Mesodermal cell (in vitro differentiated cells): ENCODE measurements at regions not wholly inside any gene's neighbourhood (a gene's known extent, or its start where the extent isn't known, plus 50 kb on each side); places are given as distances from the start of the nearest gene placed in this dataset.

Experiments used
- H3K27ac ChIP-seq: 2 replicates; pipeline ENCODE4 v1.7.0; 2013; ENCODE audit warnings: mild to moderate bottlenecking, low read depth, low read length, moderate library complexity; ENCODE audit not compliant: severe bottlenecking
- H3K36me3 ChIP-seq: 2 replicates; pipeline ENCODE4 v1.7.1; 2013; ENCODE audit warnings: mild to moderate bottlenecking, low read length, moderate library complexity; ENCODE audit not compliant: control insufficient read depth, insufficient read depth
- H3K4me1 ChIP-seq: one replicate; pipeline ENCODE4 v1.7.1; 2013; ENCODE audit warnings: mild to moderate bottlenecking, low read length; ENCODE audit not compliant: insufficient read depth, control insufficient read depth, poor library complexity, severe bottlenecking
- H3K4me3 ChIP-seq: 2 replicates; pipeline ENCODE4 v1.7.0; 2013; ENCODE audit warnings: low read length, control low read depth, mild to moderate bottlenecking; ENCODE audit not compliant: insufficient read depth, poor library complexity, severe bottlenecking; ENCODE audit errors: extremely low read depth
- H3K9me3 ChIP-seq: 2 replicates; pipeline ENCODE4 v1.7.1; 2013; ENCODE audit warnings: mild to moderate bottlenecking, low read length, moderate library complexity; ENCODE audit not compliant: control insufficient read depth
- WGBS, 2 experiments: methylation state at CpG; one replicate each; pipeline ENCODE4 v1.1.5; 2013; ENCODE audit warnings: missing lambda C conversion rate in 2 of 2; ENCODE audit not compliant: insufficient coverage in 2 of 2; 5-methylcytosine and 5-hydroxymethylcytosine counted together

- 88% methylated on average over 1 of the region's 1 CpG; no CpG with 5 or more reads in 1 of the 2 experiments for WGBS, 2 experiments
- no peaks in the 10 kb centered on the region for H3K36me3 ChIP-seq
- H3K4me3 ChIP-seq: no peak overlapping the region
- no peaks in the 10 kb centered on the region for H3K4me1 ChIP-seq
- H3K27ac ChIP-seq: no peak overlapping the region
- no peaks in the 10 kb centered on the region for H3K9me3 ChIP-seq
Measured at GRCh38 chr1:189939967-189940366, 537.7 kb downstream of the BRINP3 start.

- Histone ChIP-seq H3K4me3 (no peak overlapping the region), H3K27ac (no peak overlapping the region), H3K36me3 (no peaks in the 10 kb centered on the region), H3K9me3 (no peaks in the 10 kb centered on the region), H3K4me1 (no peaks in the 10 kb centered on the region)
- WGBS, 2 experiments: no CpG with 5 or more reads among the region's 1 CpG
Measured at GRCh38 chr1:189941922-189942321, 535.7 kb downstream of the BRINP3 start.

- no peak overlapping the region for H3K4me3 ChIP-seq
Measured at GRCh38 chr1:189958756-189959155, 518.9 kb downstream of the BRINP3 start.

GRCh38 chr1:189960769-189961168, 516.9 kb downstream of the BRINP3 start:
- Histone ChIP-seq H3K4me1 (no peaks in the 10 kb centered on the region), H3K9me3 (no peaks in the 10 kb centered on the region), H3K36me3 (no peaks in the 10 kb centered on the region), H3K4me3 (no peak overlapping the region), H3K27ac (no peak overlapping the region)
- 83% methylated on average over 1 of the region's 1 CpG; no CpG with 5 or more reads in 1 of the 2 experiments for WGBS, 2 experiments

More at GRCh38 chr1:189958756-189959155, 518.9 kb downstream of the BRINP3 start:
- no peaks in the 10 kb centered on the region for H3K36me3 ChIP-seq
- no peaks in the 10 kb centered on the region for H3K9me3 ChIP-seq
- WGBS, 2 experiments: 100% methylated on average over 1 of the region's 1 CpG; no CpG with 5 or more reads in 1 of the 2 experiments
- H3K27ac ChIP-seq: no peak overlapping the region
- no peaks in the 10 kb centered on the region for H3K4me1 ChIP-seq

GRCh38 chr1:189962181-189962580, 515.5 kb downstream of the BRINP3 start:
- Histone ChIP-seq H3K4me1 (no peaks in the 10 kb centered on the region), H3K27ac (no peak overlapping the region), H3K4me3 (no peak overlapping the region), H3K9me3 (no peaks in the 10 kb centered on the region), H3K36me3 (no peaks in the 10 kb centered on the region)

DNA sequence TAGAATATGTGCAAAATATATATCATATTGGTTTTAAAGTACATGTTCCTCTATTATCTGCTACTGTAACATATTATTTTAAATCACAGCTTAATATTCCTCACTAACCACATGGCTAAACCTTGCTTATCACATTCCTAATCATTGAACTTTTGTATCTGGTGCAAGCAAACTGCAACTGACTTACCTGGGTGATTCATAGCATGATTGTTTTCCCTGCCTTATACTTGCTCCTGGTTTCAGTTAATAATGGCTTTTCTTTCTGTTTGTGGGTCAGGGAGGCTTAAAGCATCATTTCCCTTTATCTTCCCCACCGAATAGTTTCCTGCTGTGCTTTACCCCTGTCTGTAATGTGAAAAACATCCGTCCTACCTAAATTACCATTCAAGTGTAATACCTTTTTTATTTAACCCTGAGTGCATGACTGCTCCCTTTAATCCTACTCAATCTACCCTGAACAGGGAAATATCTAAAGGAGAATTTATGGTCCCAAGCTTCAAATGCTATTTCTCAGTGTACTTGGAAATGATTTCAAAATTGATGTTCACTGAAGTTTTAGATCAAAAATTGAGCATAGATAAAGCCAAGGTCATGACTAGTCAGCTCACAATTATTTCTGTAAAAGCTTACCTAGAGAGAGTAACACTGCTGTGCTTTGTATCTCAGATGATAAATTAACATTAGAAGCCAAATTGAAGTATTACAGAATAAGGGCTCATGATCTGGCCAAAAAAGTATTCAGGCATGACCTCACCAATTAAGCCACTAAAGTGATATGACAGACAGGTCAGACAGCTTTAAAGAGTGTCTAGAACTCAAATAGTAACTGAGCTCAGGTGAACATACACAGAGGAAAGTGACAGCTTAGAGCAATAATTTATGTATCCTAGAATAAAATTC, 507.1 kb downstream of the BRINP3 start:
- Histone ChIP-seq H3K4me1 (no peaks in the 10 kb centered on the region), H3K27ac (no peak overlapping the region), H3K9me3 (no peaks in the 10 kb centered on the region), H3K4me3 (no peak overlapping the region), H3K36me3 (no peaks in the 10 kb centered on the region)
- WGBS, 2 experiments: 20 to 40% methylated on average over 1 to 2 of the region's 2 CpGs

DNA sequence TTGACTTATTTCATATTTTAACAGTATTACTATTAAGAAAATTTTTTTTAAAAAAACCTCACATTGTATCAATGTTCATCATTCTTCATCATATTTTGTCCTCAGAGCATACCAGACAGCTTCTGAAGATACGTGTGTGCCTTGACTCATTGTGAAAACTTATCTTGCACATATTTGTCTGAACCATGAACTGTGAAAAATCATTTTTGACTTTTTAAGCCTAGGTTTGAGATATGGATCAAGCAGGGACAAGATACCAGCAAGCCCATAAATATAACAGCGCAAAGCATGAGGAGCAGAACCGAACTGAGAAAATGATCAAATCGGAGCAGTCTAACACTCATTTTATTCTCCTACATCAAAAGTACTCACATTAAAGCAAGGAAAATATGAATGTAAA, 506.0 kb downstream of the BRINP3 start:
- Histone ChIP-seq H3K9me3 (no peaks in the 10 kb centered on the region), H3K4me3 (no peak overlapping the region), H3K36me3 (no peaks in the 10 kb centered on the region), H3K4me1 (no peaks in the 10 kb centered on the region), H3K27ac (no peak overlapping the region)
- 100% methylated on average over 1 of the region's 4 CpGs for WGBS, 2 experiments

DNA sequence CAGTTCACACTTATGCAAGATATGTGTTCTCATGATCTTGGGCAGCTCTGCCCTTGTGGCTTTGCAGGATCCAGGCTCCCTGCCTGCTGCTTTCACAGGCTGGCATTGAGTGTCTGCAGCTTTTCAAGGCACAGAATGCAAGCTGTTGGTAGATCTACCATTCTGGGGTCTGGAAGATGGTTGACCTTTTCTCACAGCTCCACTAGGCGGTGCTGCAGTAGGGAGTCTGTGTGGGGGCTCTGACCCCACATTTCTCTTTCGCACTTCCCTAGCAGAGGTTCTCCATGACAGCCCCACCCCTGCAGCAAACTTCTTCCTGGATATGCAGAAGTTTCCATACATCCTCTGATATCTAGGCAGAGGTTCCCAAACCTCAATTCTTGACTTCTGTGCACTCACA, 500.5 kb downstream of the BRINP3 start:
- Histone ChIP-seq H3K36me3 (no peaks in the 10 kb centered on the region), H3K4me3 (no peak overlapping the region), H3K4me1 (no peaks in the 10 kb centered on the region), H3K9me3 (no peaks in the 10 kb centered on the region), H3K27ac (no peak overlapping the region)
- 57 to 89% methylated on average over 1 to 2 of the region's 2 CpGs for WGBS, 2 experiments

GRCh38 chr1:189983166-189983890, 494.3 kb downstream of the BRINP3 start:
- no peak overlapping the region for H3K4me3 ChIP-seq
- no peaks in the 10 kb centered on the region for H3K9me3 ChIP-seq
- no peaks in the 10 kb centered on the region for H3K4me1 ChIP-seq
- no CpG with 5 or more reads among the region's 3 CpGs for WGBS, 2 experiments
- no peaks in the 10 kb centered on the region for H3K36me3 ChIP-seq
- no peak overlapping the region for H3K27ac ChIP-seq

- Histone ChIP-seq H3K4me3 (no peak overlapping the region), H3K4me1 (no peaks in the 10 kb centered on the region), H3K9me3 (no peaks in the 10 kb centered on the region)
Measured at GRCh38 chr1:189986516-189986915, 491.1 kb downstream of the BRINP3 start.

GRCh38 chr1:189987509-189987908, 490.2 kb downstream of the BRINP3 start:
- Histone ChIP-seq H3K9me3 (peaks cover 5% of the 10 kb centered on the region), H3K36me3 (no peaks in the 10 kb centered on the region), H3K27ac (no peak overlapping the region), H3K4me3 (no peak overlapping the region), H3K4me1 (no peaks in the 10 kb centered on the region)
- WGBS, 2 experiments: 100% methylated on average over 1 of the region's 2 CpGs; no CpG with 5 or more reads in 1 of the 2 experiments

More at GRCh38 chr1:189986516-189986915, 491.1 kb downstream of the BRINP3 start:
- H3K36me3 ChIP-seq: no peaks in the 10 kb centered on the region
- H3K27ac ChIP-seq: no peak overlapping the region
